SK-N-SH (cell line): ENCODE measurements at regions not wholly inside any gene's neighbourhood (a gene's known extent, or its start where the extent isn't known, plus 50 kb on each side); places are given as distances from the start of the nearest gene placed in this dataset.

Experiments used
- CTCF ChIA-PET: fragments of 300-600, 350-600 bp; formaldehyde crosslinking; extraction: SDS; loops from one replicate; lab custom pipeline; 2021; lab: Yijun Ruan, JAX
- POLR2A ChIA-PET: fragments of 350-600 bp; sonication (Branson Sonifier 250); formaldehyde crosslinking; extraction: SDS; loops from one replicate; lab custom pipeline; 2020; ENCODE audit warnings: antibody characterized with exemption, inconsistent platforms; lab: Yijun Ruan, JAX
- DNase-seq: peaks from one replicate; pipeline ENCODE4 v3.0.0; 2012
- H2AFZ ChIP-seq: fragments of 200-600 bp; sonication (generic); 2 replicates; pipeline ENCODE4 v1.8.1; 2016; ENCODE audit warnings: antibody characterized with exemption, mild to moderate bottlenecking, low read depth
- H3F3A ChIP-seq: fragments of 200-600 bp; sonication (generic); replicated peaks from 2 replicates; pipeline ENCODE3; 2016; ENCODE audit warnings: antibody characterized with exemption, mild to moderate bottlenecking; ENCODE audit not compliant: insufficient read depth
- H3K27ac ChIP-seq, 2 experiments: fragments of 200-500 bp in 1 of 2; fragments of 200-600 bp in 1 of 2; sonication (Bioruptor generic) in 1 of 2; sonication (generic), shearing (Covaris generic) in 1 of 2; 2 replicates each; pipeline versions ENCODE4 v1.5.1 to v1.6.1; 2014 to 2016; ENCODE audit warnings: low read depth in 2 of 2, inconsistent platforms in 1 of 2, low read length in 1 of 2, mild to moderate bottlenecking in 1 of 2, mixed read lengths in 1 of 2
- H3K27me3 ChIP-seq: fragments of 200-600 bp; sonication (generic), shearing (Covaris generic); 2 replicates; pipeline ENCODE4 v1.6.1; 2016; ENCODE audit warnings: mixed run types; ENCODE audit not compliant: insufficient read depth
- H3K36me3 ChIP-seq, 2 experiments: fragments of 200-500 bp in 1 of 2; fragments of 200-600 bp in 1 of 2; sonication (Bioruptor generic) in 1 of 2; sonication (generic) in 1 of 2; replicated peaks in 1 of 2; 2 replicates each; pipeline versions ENCODE3 to v1.5.1; 2014 to 2016; ENCODE audit warnings: low read length in 1 of 2, mild to moderate bottlenecking in 1 of 2; ENCODE audit not compliant: insufficient read depth in 2 of 2, control insufficient read depth in 1 of 2
- H3K4me1 ChIP-seq, 2 experiments: fragments of 200-500 bp in 1 of 2; fragments of 200-600 bp in 1 of 2; sonication (Bioruptor generic) in 1 of 2; sonication (generic), shearing (Covaris generic) in 1 of 2; 2 replicates each; pipeline versions ENCODE4 v1.5.1 to v1.6.1; 2014 to 2016; ENCODE audit warnings: low read depth in 1 of 2, low read length in 1 of 2, mixed run types in 1 of 2; ENCODE audit not compliant: insufficient read depth in 2 of 2, control insufficient read depth in 1 of 2
- H3K4me2 ChIP-seq: fragments of 200-600 bp; sonication (generic), shearing (Covaris generic); 2 replicates; pipeline ENCODE4 v1.6.1; 2017; ENCODE audit warnings: mixed run types
- H3K4me3 ChIP-seq, 2 experiments: fragments of 200-500 bp in 1 of 2; fragments of 200-600 bp in 1 of 2; sonication (Bioruptor generic) in 1 of 2; sonication (generic), shearing (Covaris generic) in 1 of 2; 2 replicates each; pipeline versions ENCODE4 v1.5.1 to v1.8.1; 2014 to 2016; ENCODE audit warnings: low read depth in 2 of 2, inconsistent platforms in 1 of 2, low read length in 1 of 2, mild to moderate bottlenecking in 1 of 2, mixed read lengths in 1 of 2, moderate library complexity in 1 of 2
- H3K79me2 ChIP-seq: fragments of 200-600 bp; sonication (generic); 2 replicates; pipeline ENCODE4 v1.8.1; 2017; ENCODE audit warnings: mild to moderate bottlenecking; ENCODE audit not compliant: insufficient read depth
- H3K9ac ChIP-seq: fragments of 200-600 bp; sonication (generic); 2 replicates; pipeline ENCODE4 v1.6.1; 2017; ENCODE audit warnings: mixed run types
- H3K9me2 ChIP-seq: fragments of 200-600 bp; sonication (generic); 2 replicates; pipeline ENCODE4 v1.6.1; 2017; ENCODE audit warnings: mixed run types
- H3K9me3 ChIP-seq: fragments of 200-600 bp; sonication (generic); 2 replicates; pipeline ENCODE4 v1.6.1; 2017; ENCODE audit warnings: mixed run types, mild to moderate bottlenecking, moderate library complexity
- H4K20me1 ChIP-seq: fragments of 200-600 bp; sonication (generic); 2 replicates; pipeline ENCODE4 v1.6.1; 2017; ENCODE audit warnings: mild to moderate bottlenecking, mixed run types; ENCODE audit not compliant: insufficient read depth
- CHD2 ChIP-seq: fragments of 150-350 bp; IDR thresholded peaks from 2 replicates; pipeline ENCODE4 v1.6.1; 2018; ENCODE audit warnings: low read length; ENCODE audit not compliant: partially characterized antibody
- ELF1 ChIP-seq: IDR thresholded peaks from 2 replicates; pipeline ENCODE4 v1.4.0; 2012
- EZH2phosphoT487 ChIP-seq: fragments of 200-600 bp; sonication (generic); IDR thresholded peaks from 2 replicates; pipeline ENCODE4 v1.6.1; 2017; ENCODE audit warnings: low read depth, mixed run types, mild to moderate bottlenecking, antibody characterized with exemption, moderate library complexity, borderline replicate concordance
- GATA2 ChIP-seq: sonication (generic); formaldehyde crosslinking; IDR thresholded peaks from 2 replicates; pipeline ENCODE4 v1.5.0; 2020; ENCODE audit warnings: mild to moderate bottlenecking, missing genetic modification reagents
- JUND ChIP-seq: IDR thresholded peaks from 2 replicates; pipeline ENCODE4 v1.4.0; 2012
- POLR2AphosphoS5 ChIP-seq: IDR thresholded peaks from 2 replicates; pipeline ENCODE4 v1.6.1; 2012; ENCODE audit warnings: low read depth, low read length
- RAD21 ChIP-seq: IDR thresholded peaks from 2 replicates; pipeline ENCODE4 v1.6.1; 2012; ENCODE audit warnings: mild to moderate bottlenecking, low read length
- RCOR1 ChIP-seq: fragments of 150-350 bp; IDR thresholded peaks from 2 replicates; pipeline ENCODE4 v1.6.1; 2017; ENCODE audit warnings: antibody characterized with exemption, low read length
- RFX5 ChIP-seq: IDR thresholded peaks from 2 replicates; pipeline ENCODE4 v1.6.1; 2012; ENCODE audit warnings: mild to moderate bottlenecking, improper control_type of control experiment, low read length
- SIN3A ChIP-seq: IDR thresholded peaks from 2 replicates; pipeline ENCODE4 v1.6.1; 2012; ENCODE audit warnings: low read depth, mild to moderate bottlenecking, low read length, moderate library complexity, borderline replicate concordance
- TAF1 ChIP-seq: IDR thresholded peaks from 2 replicates; pipeline ENCODE4 v1.6.1; 2012; ENCODE audit warnings: low read depth, mild to moderate bottlenecking, low read length, moderate library complexity, borderline replicate concordance
- WGBS: methylation state at CpG from one replicate; pipeline ENCODE4 v1.1.6; 2017; ENCODE audit warnings: low lambda C conversion rate; 5-methylcytosine and 5-hydroxymethylcytosine counted together
- TF ChIP-seq, protein P1 (sequence below): fragments of 150-350 bp; IDR thresholded peaks from 2 replicates; pipeline ENCODE4 v1.6.1; 2017; ENCODE audit warnings: antibody characterized with exemption, low read length, low read depth, borderline replicate concordance
- TF ChIP-seq, protein P2 (sequence below): fragments of 200-600 bp; sonication (generic); IDR thresholded peaks from 2 replicates; pipeline ENCODE4 v1.6.1; 2017; ENCODE audit warnings: antibody characterized with exemption, mild to moderate bottlenecking, moderate library complexity
- TF ChIP-seq, protein P3 (sequence below): IDR thresholded peaks from 2 replicates; pipeline ENCODE4; 2012
- TF ChIP-seq, protein P4 (sequence below): fragments of 150-350 bp; IDR thresholded peaks from 2 replicates; pipeline ENCODE4 v1.6.1; 2016; ENCODE audit warnings: mild to moderate bottlenecking, low read depth, low read length
- TF ChIP-seq, protein P5 (sequence below): IDR thresholded peaks from 2 replicates; pipeline ENCODE4 v1.4.0; 2012; ENCODE audit warnings: low read depth, borderline replicate concordance

DNA sequence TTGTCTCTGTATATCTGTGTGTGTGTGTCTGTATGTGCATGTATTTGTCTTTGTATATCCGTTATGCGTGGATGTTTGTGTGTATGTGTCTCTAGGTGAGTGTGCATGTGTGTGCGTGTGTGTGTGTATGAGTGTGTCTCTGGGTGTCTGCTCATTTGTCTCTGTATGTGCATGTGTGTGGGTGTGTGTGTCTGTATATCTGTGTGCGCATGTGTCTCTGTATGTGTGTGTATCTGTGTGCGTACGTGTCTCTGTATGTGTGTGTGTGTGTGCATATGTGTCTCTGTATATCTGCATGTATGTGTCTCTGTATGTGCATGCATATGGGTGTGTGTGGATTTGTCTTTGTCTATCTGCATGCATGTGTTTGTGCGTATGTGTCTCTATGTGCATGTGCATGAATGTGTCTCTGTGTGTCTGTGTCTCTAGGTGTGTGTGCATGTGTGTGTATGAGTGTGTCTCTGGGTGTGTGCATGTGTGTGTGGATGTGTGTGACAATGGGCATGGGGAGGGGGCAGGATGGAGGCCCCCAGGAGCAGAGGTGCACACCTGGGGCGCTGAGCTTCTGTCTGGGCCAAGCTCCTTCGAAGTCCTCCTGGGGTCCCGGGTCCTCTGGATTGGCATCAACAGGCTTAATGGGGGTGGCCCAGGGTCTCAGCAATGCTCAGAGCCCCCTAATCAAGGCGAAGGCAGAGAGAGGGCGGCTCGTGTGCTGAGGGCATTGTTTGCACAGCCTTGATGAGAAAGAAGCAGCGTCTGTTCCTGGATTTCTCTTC is 373.4 kb upstream of the IRX4 start:
- H3K4me3 ChIP-seq, result no peak overlapping the region
- 37% methylated on average over 9 of the region's 14 CpGs for WGBS
- no peaks in the 10 kb centered on the region for H3K4me1 ChIP-seq
- no peak overlapping the region for H3K9ac ChIP-seq
- no peak for DNase-seq
- peaks cover 21% of the 10 kb centered on the region; the same call in 1 of the 2 replicates for H3K27me3 ChIP-seq
- no peaks in the 10 kb centered on the region for H3K9me2 ChIP-seq
- no peak overlapping the region for H2AFZ ChIP-seq
- no peaks in the 10 kb centered on the region for H3K36me3 ChIP-seq
- H3K9me3 ChIP-seq, result no peaks in the 10 kb centered on the region
- ChIA-PET CTCF (no interaction called here), POLR2A (no interaction called here)
- no peaks in the 10 kb centered on the region for H3F3A ChIP-seq
- TF ChIP-seq, protein P1, sequence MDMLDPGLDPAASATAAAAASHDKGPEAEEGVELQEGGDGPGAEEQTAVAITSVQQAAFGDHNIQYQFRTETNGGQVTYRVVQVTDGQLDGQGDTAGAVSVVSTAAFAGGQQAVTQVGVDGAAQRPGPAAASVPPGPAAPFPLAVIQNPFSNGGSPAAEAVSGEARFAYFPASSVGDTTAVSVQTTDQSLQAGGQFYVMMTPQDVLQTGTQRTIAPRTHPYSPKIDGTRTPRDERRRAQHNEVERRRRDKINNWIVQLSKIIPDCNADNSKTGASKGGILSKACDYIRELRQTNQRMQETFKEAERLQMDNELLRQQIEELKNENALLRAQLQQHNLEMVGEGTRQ, result no peak
- TF ChIP-seq RAD21, result no peak
- TF ChIP-seq ELF1, result no peak
- TF ChIP-seq JUND, result no peak
- TF ChIP-seq, protein P2, sequence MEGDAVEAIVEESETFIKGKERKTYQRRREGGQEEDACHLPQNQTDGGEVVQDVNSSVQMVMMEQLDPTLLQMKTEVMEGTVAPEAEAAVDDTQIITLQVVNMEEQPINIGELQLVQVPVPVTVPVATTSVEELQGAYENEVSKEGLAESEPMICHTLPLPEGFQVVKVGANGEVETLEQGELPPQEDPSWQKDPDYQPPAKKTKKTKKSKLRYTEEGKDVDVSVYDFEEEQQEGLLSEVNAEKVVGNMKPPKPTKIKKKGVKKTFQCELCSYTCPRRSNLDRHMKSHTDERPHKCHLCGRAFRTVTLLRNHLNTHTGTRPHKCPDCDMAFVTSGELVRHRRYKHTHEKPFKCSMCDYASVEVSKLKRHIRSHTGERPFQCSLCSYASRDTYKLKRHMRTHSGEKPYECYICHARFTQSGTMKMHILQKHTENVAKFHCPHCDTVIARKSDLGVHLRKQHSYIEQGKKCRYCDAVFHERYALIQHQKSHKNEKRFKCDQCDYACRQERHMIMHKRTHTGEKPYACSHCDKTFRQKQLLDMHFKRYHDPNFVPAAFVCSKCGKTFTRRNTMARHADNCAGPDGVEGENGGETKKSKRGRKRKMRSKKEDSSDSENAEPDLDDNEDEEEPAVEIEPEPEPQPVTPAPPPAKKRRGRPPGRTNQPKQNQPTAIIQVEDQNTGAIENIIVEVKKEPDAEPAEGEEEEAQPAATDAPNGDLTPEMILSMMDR, result no peak
- no peak for TF ChIP-seq RCOR1
- TF ChIP-seq, protein P3, sequence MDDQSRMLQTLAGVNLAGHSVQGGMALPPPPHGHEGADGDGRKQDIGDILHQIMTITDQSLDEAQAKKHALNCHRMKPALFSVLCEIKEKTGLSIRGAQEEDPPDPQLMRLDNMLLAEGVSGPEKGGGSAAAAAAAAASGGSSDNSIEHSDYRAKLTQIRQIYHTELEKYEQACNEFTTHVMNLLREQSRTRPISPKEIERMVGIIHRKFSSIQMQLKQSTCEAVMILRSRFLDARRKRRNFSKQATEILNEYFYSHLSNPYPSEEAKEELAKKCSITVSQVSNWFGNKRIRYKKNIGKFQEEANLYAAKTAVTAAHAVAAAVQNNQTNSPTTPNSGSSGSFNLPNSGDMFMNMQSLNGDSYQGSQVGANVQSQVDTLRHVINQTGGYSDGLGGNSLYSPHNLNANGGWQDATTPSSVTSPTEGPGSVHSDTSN, result no peak
- TF ChIP-seq EZH2phosphoT487, result no peak
- TF ChIP-seq CHD2, result no peak
- TF ChIP-seq TAF1, result no peak
- no peaks in the 10 kb centered on the region for H4K20me1 ChIP-seq
- no peaks in the 10 kb centered on the region for H3K79me2 ChIP-seq
- no peak overlapping the region for H3K27ac ChIP-seq
- no peak overlapping the region for H3K4me2 ChIP-seq

DNA sequence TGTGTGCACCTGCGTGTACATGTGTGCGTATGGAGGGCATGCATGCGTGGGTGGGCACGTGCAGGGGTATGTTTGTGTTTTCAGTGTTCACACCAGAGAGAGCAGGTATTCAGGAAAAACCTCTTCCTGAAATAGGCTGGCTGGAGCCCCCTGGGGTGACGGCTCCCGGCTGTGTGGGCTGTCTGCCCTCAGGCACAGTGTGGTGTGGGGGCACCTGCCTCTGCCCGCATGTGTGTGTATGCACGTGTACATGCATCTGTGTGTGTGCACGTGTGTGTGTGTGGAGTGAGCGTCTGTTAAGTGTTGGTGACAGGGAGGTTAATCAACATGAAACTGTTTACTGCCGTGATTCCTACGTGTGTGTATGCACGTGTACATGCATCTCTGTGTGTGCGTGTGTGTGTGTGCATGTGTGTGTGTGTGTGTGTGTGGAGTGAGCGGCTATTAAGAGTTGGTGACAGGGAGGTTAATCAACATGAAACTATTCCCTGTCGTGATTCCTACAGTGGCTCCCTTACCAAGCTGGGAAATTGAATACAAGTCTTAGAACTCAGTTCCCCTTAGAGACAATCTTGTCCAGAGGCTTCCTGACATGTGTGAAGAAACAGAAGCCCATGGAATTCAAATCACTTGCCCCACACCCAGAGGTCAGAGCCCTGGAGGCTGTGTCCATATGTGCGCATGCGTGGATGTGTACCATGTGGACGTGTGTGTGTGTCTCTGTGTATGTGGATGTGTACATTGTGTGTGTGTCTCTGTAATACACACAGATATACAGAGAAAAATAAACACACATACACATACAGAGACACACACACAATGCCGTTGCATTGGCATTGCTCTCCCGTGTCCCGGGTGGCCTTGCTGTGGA is 372.4 kb upstream of the IRX4 start:
- H3F3A ChIP-seq, result no peaks in the 10 kb centered on the region
- H3K9ac ChIP-seq, result no peak overlapping the region
- H3K9me2 ChIP-seq, result no peaks in the 10 kb centered on the region
- no peak overlapping the region for H3K27ac ChIP-seq
- ChIA-PET POLR2A (no interaction called here), CTCF (no interaction called here)
- DNase-seq, result no peak
- peaks cover 13% of the 10 kb centered on the region; the same call in 1 of the 2 replicates for H3K27me3 ChIP-seq
- H3K4me1 ChIP-seq, result no peaks in the 10 kb centered on the region
- no peaks in the 10 kb centered on the region for H4K20me1 ChIP-seq
- H2AFZ ChIP-seq, result no peak overlapping the region
- H3K4me2 ChIP-seq, result no peak overlapping the region
- 9% methylated on average over 18 of the region's 22 CpGs for WGBS
- H3K4me3 ChIP-seq, result no peak overlapping the region
- no peaks in the 10 kb centered on the region for H3K9me3 ChIP-seq
- no peaks in the 10 kb centered on the region for H3K36me3 ChIP-seq
- H3K79me2 ChIP-seq, result no peaks in the 10 kb centered on the region
- TF ChIP-seq RFX5 (no peak), EZH2phosphoT487 (no peak), GATA2 (CRISPR knock-in tag) (no peak), SIN3A (no peak), POLR2AphosphoS5 (no peak)
- TF ChIP-seq, protein P1, result no peak
- TF ChIP-seq, protein P4, sequence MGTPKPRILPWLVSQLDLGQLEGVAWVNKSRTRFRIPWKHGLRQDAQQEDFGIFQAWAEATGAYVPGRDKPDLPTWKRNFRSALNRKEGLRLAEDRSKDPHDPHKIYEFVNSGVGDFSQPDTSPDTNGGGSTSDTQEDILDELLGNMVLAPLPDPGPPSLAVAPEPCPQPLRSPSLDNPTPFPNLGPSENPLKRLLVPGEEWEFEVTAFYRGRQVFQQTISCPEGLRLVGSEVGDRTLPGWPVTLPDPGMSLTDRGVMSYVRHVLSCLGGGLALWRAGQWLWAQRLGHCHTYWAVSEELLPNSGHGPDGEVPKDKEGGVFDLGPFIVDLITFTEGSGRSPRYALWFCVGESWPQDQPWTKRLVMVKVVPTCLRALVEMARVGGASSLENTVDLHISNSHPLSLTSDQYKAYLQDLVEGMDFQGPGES, result no peak
- TF ChIP-seq, protein P5, sequence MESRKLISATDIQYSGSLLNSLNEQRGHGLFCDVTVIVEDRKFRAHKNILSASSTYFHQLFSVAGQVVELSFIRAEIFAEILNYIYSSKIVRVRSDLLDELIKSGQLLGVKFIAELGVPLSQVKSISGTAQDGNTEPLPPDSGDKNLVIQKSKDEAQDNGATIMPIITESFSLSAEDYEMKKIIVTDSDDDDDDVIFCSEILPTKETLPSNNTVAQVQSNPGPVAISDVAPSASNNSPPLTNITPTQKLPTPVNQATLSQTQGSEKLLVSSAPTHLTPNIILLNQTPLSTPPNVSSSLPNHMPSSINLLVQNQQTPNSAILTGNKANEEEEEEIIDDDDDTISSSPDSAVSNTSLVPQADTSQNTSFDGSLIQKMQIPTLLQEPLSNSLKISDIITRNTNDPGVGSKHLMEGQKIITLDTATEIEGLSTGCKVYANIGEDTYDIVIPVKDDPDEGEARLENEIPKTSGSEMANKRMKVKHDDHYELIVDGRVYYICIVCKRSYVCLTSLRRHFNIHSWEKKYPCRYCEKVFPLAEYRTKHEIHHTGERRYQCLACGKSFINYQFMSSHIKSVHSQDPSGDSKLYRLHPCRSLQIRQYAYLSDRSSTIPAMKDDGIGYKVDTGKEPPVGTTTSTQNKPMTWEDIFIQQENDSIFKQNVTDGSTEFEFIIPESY, result no peak
